HG03175 (cell line): ENCODE measurements at regions not wholly inside any gene's neighbourhood (a gene's known extent, or its start where the extent isn't known, plus 50 kb on each side); places are given as distances from the start of the nearest gene placed in this dataset.
"Not testable (repeated sequence)": the region's sequence is repeated elsewhere in the genome, so short reads cannot be mapped to it uniquely, and the experiment has no call there.

Experiments
- ATAC-seq: cut with Tn5 transposase; IDR thresholded peaks from one replicate; pipeline ENCODE4 v1.9.1; 2021; ENCODE audit warnings: mild to moderate bottlenecking, moderate library complexity; ENCODE audit not compliant: unreplicated experiment

DNA sequence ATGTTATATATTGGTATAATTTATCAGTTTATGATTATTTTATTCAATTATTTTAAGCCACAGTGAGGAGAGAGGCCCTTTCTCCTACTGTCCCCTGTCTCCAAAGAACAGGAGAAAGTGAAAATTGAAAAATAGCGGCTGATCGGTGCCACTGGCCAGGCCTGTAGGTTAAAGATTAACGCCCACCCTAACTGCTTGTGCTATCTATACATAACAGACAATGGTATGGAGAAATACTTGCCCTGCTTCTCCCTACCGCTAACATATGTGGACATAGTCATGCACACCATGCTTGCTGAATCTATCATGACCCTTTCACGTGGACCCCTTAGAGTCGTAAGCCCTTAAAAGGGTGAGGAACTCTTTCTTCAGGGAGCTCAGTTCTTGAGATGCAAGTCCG lies 67.5 kb downstream of the EIF1AY start:
- no peak for ATAC-seq

DNA sequence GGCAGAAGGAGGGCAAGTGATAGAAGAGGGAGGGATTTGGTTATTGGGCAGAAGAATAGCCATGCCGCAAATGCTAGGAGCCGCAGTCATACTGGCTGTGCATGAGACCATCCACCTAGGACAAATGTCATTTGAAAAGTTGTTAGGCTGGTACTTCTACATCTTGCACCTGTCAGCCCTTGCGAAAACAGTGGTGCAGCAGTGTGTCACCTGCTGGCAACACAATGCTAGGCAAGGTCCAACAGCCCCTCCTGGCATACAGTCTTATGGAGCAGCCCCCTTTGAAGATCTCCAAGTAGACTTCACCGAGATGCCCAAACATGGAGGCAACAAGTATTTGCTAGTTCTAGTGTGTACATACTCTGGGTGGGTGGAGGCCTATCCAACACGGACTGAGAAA lies 72.7 kb downstream of the EIF1AY start:
- ATAC-seq = peak; percentile 66

DNA sequence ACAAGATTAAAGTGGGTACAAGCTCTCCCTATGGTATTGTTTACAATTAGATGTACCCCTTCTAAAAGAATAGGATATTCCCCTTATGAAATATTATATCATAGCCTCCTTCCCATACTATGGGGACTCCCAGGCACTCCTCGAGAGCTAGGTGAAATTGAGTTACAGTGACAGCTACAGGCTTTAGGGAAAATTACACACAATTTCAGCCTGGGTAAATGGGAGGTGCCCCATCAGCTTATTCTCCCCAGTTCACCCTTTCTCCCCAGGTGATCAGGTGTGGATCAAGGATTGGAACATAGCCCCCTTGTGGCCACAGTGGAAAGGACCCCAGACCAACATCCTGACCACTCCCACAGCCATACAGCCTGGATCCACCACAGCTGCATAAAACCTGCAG lies 73.3 kb downstream of the EIF1AY start:
- not testable (repeated sequence) for ATAC-seq

DNA sequence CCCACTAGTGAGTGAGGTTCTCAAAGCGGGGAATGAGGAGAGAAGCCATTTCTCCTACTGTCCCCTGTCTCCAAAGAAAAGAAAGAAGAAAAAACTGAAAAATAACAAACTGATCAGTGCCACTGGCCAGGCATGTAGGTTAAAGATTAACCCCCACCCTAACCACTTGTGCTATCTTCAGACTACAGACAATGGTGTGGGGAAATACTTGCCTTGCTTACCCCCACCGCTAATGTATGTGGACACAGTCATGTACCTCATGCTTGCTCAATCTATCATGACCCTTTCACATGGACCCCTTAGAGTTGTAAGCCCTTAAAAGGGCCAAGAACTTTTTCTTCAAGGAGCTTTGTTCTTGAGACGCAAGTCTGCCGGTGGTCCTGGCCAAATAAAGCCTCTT lies 75.9 kb downstream of the EIF1AY start:
- no peak for ATAC-seq

DNA sequence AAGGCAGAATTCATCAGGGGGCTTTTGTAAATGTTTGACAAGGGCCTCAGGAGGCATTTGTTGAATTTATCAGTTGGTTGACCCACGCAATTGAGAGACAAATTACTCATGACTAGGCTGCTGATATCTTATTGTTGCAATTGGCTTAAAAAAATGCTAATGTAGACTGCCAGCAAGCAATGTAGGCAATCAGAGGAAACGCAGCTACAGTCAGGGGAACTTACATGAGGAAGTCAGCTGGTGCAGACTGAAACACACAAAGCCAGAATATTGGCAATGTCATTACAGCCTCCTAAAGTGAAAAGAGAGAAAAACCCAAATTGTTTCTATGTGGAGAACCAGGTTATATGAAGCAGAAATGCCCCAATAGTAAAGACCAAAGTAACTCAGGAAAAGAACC lies 83.9 kb downstream of the EIF1AY start:
- ATAC-seq = no peak

DNA sequence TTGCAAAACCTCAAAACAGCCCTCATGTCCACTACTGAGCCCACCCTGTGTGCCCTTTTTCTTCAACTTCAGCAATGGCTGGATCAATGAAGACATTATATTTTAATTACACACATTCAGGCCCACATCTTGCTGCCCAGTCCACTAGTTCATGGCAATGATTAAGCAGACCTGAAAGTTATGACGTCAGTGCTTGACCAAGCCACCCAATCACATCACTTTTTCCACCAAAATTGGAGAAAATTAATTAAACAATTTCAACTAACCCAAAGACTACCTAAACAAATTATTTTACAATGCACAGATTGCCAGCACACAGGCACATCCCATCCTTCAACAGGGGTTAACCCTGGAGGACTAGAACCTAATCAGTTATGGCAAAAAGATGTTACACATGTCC lies 86.6 kb downstream of the EIF1AY start:
- no peak for ATAC-seq

DNA sequence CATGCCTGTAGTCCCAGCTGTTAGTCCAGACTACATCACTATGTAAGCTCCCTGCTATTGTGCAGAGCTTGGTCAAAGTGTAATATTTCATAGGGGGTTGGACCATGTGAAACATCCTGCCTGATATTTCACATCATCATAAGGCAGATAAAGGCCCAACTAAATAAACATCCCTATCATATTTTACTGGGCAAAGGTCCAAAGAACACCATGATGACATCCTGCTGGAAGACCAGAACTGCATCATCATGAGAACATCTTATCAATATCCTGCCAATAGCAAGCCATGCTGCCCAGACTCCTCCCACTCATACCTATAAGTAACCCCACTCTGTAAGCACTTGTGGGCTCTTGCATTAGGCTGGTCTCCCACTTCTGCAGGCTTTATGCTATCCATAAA lies 88.6 kb downstream of the EIF1AY start:
- no peak for ATAC-seq

DNA sequence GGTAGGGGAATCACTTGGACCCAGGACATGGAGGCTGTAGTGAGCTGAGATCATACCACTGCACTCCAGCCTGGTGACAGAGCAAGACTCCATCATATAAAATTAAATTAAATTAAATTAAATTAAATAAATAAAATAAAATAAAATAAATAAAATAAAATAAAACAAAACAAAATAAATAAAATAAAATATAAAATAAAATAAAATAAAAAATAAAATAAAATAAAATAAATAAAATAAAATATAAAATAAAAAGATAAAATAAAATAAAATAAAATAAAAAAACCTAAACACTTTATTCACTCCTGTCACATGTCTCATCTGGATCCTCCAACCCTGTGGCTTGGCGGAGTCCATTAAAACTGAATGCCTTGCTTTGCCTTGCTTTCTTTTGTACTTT lies 89.8 kb downstream of the EIF1AY start:
- not testable (repeated sequence) for ATAC-seq

DNA sequence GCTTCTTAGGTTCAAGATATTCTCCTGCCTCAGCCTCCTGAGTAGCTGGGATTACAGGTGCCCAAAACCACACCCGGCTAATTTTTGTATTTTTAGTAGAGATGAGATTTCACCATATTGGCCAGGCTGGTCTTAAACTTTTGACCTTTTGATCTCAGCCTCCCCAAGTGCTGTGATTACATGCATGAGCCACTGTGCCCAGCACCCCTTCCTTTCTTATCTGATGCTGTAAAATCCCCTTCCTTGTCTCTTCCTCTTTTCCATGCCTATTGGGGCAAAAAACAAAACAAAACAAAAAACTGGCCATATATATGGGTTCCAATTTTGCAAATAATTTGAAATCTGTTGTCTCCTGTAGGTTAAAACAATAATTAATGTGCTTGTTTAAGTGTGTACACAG lies 74.0 kb upstream of the RPS4Y2 start:
- no peak for ATAC-seq

DNA sequence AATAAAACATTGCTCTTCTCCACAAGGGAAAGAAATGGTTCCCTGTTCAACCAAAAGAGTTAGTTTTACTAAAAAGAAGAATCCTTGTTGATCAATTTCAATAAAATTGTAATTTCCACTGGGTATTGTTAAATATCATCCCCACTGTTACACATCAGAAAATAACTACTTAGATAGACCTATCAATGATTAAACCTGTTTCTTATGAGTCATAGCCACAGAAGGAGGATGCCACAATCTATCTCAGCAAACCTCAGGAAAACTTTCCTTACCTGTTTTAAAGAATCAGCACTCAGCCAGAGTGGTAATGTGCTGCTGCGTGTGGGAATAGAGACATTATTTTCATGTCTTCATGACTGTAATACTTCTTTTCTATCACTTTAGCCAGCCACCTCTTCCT lies 72.5 kb upstream of the RPS4Y2 start:
- peak; percentile 59 for ATAC-seq

DNA sequence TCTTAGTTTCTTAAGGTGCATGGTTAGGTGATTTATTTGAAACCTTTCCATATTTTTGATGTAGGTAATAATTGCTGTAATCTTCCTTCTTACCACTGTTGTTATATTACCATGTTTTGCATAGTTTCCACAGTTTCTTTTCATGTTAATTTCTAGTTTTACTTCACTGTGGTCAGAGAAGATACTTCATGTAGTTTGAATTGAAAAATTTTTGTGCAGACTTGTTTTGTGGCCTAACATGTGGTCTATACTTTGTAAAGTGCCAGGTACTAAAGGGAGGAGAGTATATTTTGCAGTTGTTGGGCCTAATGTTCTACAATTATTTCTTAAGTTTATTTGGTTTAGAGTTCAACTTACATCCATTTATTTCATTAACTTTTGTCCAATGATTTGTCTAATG lies 69.2 kb upstream of the RPS4Y2 start:
- peak; percentile 67 for ATAC-seq
